Myocyte (in vitro differentiated cells): ENCODE measurements at regions not wholly inside any gene's neighbourhood (a gene's known extent, or its start where the extent isn't known, plus 50 kb on each side); places are given as distances from the start of the nearest gene placed in this dataset.
"Not testable (repeated sequence)": the region's sequence is repeated elsewhere in the genome, so short reads cannot be mapped to it uniquely, and the experiment has no call there.

Experiments
- DNase-seq: peaks from one replicate; pipeline ENCODE4 v3.0.0-alpha.2; 2012; ENCODE audit warnings: low read depth

DNA sequence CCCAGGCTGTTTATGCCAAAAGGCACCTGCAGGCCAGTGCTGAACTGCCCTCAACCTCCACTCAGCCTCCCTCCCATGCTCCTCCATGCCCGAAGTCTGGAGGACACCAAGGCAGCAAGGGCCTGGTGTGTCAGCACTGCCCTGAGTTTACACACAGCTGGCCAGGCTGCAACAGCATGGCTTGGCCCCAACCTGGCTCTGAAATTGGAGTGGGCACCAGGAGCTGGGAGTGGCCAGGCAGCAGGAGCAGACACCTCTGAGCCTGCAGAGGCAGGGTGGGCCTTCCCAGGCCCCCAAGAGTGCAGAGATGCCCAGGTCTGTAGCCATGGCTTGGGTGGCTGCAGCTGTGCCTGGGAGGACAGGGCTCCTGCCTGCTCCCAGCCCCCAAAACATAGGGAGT is 571.2 kb upstream of the ACTRT1 start:
- no peak for DNase-seq

DNA sequence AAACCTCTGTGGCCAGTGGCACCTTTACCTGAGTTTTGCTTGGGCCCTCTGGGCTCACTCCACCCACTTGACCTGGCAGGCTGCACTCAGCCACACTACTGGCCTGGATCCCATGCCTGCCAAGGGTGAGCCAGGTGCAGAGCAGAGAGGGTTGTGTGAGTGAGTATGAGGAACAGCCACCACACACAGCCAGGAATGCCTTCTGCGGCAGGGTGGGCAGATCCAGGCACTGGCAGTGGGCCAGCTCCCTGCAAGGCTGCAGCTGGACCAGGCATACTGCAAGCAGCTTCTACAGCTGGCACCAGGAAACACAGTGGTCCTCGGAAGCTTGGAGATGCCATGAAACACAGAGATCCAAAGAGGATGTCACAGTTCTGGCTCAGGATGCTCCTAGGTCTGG is 570.1 kb upstream of the ACTRT1 start:
- DNase-seq: no peak

- no peak for DNase-seq
Observed at GRCh38 chrX:128619490-128619889, 567.3 kb upstream of the ACTRT1 start.

GRCh38 chrX:128616933-128617332 is 564.7 kb upstream of the ACTRT1 start:
- DNase-seq: no peak

- not testable (repeated sequence) for DNase-seq
Observed at GRCh38 chrX:128606817-128607216, 554.6 kb upstream of the ACTRT1 start.

DNA sequence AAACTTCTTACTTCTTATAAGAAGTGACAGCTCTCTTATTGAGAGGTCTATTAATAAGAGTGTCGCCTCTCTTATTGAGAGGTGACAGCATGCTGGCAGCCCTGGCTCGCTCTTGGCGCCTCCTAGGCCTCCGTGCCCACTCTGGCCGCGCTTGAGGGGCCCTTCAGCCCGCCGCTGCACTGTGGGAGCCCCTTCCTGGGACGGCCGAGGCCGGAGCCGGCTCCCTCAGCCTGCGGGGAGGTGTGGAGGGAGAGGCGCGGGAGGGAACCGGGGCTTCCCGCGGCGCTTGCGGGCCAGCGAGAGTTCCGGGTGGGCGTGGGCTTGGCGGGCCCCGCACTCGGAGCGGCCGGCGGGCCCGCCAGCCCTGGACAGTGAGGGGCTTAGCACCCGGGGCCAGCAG is 554.2 kb upstream of the ACTRT1 start:
- not testable (repeated sequence) for DNase-seq

- no peak for DNase-seq
Observed at GRCh38 chrX:128601706-128602105, 549.5 kb upstream of the ACTRT1 start.

DNA sequence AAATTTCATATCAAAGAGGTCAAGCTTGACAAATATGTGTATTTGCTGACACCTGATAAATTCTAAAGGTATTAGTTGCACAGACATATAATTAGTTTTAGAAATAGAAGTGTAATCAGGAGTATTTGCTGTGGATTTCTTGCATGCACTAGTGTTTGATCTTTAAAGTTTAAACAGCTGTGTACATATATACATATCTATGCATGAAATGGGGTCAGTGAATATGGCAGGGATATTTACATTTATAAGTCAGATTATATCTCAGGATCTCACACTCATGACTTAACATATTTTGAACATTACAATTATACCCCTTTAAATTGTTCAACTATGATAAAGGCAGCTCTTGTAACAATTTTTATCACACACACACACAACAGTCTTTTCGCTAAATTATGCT is 547.4 kb upstream of the ACTRT1 start:
- DNase-seq: no peak

GRCh38 chrX:128582036-128582435 is 529.8 kb upstream of the ACTRT1 start:
- no peak for DNase-seq

- no peak for DNase-seq
Observed at GRCh38 chrX:128581615-128582014, 529.4 kb upstream of the ACTRT1 start.

DNA sequence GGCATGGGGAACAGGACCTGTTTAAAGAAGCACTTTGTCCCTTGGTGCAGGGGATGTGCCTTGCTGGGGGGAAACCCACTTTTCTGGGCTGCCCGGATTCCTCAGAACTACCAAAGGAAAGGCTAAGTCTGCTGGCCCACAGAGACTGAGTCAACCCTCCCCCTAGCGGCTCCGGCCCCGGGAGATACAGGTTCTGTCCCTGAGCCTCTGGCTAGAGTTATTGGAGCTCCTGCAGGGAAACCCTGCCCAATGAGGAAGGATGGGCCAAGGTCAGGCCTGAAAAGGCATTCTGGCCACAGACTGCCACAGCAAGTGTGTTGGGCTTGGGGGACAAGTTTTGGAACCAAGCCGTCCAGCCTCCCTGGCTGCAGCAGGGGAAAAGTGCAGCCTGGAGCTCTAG is 490.9 kb upstream of the ACTRT1 start:
- DNase-seq: no peak

DNA sequence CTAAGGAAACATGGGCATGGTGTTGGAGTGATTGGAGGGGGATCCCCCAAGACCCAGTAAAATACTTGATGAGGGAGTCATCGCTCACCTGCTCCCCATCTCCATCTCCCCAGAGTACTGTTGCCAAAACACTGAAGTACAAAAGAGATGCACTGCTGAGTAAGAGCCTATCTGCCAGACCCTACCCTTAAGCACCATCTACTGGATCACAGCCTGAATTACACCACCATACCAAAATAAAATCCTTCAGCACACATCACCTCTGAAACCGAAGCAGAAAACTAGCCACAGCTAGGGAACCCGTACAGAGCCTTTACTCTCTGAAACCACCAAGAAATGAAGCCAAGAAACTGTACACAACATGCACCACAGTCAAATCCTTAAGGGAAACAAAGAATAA is 466.3 kb upstream of the ACTRT1 start:
- DNase-seq: no peak

GRCh38 chrX:128517691-128518090 is 465.5 kb upstream of the ACTRT1 start:
- no peak for DNase-seq

- no peak for DNase-seq
Observed at GRCh38 chrX:128504496-128504895, 452.3 kb upstream of the ACTRT1 start.

DNA sequence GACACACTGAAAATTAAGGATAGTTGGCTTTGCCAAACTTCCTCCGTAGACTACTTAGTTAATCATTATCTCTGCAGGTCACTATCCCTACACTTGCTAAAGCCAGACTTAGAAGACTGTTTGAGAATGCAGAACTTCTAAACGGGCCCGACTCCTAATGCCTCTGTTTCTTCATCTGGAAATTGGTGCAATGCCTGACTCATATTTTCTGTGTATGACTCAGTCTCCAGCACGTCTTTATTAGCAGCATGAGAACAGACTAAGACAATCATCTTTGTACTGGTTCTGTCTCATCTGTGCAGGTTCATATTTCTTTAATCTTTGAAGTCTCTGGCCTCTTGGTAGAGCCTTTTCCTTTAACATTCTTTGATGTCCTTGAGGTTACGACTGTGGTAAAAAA is 411.9 kb upstream of the ACTRT1 start:
- DNase-seq: no peak

DNA sequence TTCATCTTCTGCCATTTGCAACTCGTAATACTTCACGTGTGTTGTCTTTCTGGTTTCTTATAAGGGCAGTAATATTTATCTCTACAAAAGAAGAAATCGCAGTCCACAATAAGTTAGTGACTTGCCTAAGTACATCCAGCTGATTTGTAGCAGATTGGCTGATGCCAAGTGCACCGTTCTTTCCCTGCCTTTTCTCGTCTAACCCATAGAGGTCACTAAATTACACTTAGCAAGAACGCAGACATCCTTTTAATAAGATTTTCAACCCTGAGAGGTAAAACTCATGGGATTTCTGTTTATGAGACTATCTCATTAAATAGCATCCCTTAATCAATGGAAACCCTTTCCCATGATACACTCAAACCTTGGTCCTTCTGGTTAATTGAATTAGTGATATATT is 408.6 kb upstream of the ACTRT1 start:
- DNase-seq: no peak

DNA sequence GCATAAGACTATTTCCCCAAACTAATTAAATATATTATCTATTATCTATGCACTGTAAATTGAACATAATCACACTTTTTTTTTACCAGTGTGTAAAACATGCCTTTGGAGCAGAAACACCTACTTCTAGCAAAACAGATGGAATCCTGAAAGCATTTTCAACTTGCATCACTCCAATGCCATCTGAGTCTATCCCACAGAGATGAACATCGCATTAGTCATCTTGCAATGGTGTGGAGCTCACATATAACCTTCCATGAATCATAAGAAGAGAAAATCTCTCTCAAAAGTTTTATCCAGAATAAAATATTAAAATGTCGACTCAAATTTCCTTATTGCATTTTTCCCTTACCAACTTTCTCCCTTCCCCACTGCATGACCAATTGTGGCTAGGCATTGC is 406.7 kb upstream of the ACTRT1 start:
- DNase-seq: no peak

GRCh38 chrX:128457674-128458073 is 405.5 kb upstream of the ACTRT1 start:
- DNase-seq: no peak

DNA sequence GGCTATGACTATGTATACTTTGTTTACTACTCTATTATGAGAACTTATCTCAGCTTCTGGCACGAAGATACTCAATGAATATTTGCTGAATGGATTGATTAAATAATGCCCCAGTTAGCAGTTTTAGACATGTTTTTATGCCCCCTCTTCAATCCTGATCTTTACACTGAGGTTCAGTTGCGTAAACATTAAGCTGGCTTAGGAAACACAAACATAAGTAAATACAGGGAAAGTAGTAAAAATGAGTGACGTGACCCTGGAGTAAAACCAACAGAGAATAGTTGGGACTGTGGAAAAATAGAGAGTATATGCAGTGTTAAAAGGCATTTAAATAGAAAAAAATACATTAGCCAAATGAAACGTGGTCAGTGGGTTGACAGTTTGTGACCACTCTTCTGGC is 387.0 kb upstream of the ACTRT1 start:
- DNase-seq: no peak

GRCh38 chrX:128438082-128438481 is 385.9 kb upstream of the ACTRT1 start:
- no peak for DNase-seq

DNA sequence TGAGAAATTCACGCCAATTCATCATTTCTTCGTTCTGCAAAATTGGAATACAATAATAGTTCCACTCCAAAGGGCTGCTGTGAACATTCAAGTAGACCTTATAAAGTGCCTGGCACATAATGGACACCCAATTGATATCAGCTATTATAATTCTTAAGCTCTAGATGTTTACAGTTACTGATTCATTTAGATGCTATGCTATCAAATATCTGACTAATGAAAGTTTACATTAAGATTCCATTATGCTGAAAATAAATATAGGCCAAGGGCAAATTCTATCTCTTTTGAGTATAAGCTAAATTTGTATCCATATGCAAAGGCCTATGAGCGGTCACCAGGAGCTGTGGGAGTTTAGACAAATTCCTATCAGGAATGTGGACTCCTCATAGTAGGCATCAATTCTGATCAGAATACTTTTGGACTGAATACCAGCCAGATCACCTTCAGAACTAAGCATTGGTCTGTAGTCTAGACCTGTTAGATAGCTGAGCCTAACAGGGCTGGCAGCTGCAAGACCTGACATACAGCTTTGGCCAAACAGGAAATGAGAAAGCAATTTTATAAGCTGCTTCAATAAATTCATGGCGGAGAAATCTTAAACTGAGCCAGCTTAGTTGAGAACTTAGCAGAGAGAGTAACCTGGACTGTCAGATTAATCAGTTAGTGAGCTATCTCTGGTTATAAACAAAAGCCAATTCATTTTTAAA is 384.3 kb upstream of the ACTRT1 start:
- DNase-seq: no peak

DNA sequence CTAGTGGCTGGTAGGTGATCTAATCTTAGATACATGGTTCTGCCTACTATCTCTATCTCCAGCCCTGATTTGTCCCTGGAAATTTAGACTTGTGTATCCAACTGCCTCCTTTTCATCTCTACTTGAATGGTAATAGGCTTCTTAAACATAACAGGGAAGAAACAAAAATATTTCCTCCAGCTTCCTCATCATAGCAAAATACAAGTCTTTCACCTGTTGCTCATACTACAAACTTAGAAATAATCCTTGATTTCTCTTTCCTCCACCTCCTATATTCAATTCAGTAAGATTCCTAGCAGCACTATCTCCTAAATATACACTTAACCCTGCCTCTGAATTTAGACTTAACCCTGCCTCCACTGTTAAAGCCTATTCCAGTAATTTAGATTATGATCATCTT is 373.3 kb upstream of the ACTRT1 start:
- no peak for DNase-seq

DNA sequence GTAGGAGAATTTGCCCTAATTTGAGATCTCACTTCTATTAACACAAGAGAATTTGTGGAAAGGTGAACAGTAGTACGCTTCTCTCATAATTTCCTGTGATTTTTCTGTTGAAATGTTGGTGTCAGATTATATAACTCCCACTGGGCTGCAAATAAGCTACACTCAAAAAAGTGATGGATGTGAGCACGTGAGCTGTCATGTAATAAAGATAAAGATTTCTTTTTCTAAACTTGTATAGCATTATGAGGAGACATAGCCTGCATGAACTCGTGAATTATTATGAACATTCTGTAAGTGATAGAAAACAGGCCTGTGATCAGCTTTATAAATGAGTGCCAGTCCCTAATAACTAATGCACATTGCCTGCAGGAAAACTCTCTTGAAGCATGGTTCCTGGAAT is 356.6 kb upstream of the ACTRT1 start:
- DNase-seq: no peak

DNA sequence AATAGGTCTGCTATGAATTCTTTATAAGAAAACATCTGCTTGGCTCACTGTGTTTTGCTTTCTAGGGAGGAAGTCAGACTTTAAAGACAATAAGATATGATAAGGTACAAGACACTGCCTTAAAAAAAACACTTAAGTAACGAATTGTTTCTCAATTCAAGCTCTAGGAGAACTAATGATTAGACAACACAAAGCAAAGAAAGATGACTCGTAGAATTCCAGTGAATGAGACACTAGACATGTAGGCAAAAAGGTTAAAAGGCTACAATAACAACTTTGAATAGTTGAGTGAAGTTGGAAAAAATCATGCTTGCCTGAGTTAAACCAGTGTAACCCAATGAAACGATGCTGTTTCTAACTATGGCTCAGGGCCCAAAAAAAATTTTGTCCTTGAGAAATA is 344.4 kb upstream of the ACTRT1 start:
- DNase-seq: no peak
